HG03354 (cell line): ENCODE measurements at regions not wholly inside any gene's neighbourhood (a gene's known extent, or its start where the extent isn't known, plus 50 kb on each side); places are given as distances from the start of the nearest gene placed in this dataset.
"Not testable (repeated sequence)": the region's sequence is repeated elsewhere in the genome, so short reads cannot be mapped to it uniquely, and the experiment has no call there.

Experiments
- ATAC-seq: cut with Tn5 transposase; IDR thresholded peaks from one replicate; pipeline ENCODE4 v1.9.1; 2021; ENCODE audit warnings: mild to moderate bottlenecking; ENCODE audit not compliant: unreplicated experiment, poor library complexity, severe bottlenecking

GRCh38 chr7:10465536-10465935, 508.1 kb upstream of the PHF14 start:
- ATAC-seq, result not testable (repeated sequence)

- ATAC-seq, result no peak
These were observed 504.8 kb upstream of the PHF14 start for GRCh38 chr7:10468908-10469307.

DNA sequence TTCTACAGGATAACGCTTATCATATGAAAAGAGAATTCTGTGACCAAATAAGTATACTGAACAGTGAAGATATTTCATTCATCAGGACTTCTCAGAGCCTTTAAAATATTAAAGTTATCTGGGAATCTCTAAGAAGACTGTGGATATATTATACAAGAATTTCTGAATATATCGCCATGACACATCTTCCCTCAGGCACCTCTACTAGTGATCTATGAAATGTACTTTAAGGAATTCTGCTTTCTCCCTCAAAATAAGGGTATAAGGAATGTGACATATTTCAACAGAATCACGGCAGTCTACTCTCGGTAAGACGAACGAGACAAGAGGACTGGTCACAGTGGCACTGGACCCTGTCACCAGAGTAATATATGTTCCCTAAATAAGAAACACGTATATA, 504.2 kb upstream of the PHF14 start:
- ATAC-seq, result no peak

DNA sequence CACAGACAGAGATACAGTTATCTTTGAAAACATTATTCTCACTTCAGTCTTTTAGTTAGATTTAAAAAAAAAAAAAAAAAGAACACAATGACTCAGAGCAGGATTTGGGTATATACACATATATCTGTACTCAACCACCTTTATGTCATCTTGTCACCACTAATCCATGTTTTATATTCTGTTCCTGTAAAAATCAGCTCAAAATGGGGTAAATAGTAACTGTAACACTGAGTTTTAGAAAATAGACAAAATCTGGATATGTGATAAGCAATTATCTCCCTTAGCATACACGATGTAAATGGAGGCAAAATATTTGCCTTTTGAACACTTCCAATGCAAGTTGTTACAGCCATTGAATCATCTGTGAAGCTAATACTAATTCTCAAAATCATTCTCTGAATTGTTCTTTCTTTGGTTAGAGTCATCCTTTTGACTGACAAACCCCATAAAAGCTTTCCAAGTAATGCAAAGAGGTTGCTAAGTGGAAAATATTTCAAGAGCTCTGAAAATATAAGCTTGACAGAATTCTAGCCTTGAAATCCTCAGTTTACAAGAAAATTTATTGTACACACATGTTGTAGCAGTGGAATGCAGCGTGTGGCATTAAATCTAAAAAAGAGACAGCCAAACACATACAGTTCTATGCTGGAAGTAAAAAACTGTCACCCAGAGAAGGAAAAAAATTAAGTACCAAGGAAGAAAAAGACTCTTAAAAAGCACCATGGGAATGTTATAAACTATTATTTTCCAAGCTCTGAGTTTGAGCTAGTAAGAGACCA, 502.2 kb upstream of the PHF14 start:
- no peak for ATAC-seq

DNA sequence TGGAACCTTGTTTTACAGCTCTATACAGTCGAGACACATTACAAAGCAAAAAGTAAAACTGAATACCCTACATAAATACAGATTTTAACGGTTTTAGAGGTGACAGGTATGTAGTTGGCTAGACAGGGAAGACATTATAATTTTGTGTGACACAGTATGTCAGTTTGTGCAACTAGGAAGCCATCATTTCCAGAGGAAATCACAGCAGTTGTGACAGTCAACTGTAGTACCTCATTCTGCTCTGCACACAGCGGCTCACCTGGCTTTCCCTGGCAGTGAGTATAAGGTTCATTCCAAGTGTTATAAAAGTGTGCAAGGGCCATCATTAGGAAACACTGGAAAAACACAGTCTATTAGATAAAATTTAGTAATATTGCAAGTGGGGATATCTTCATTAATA, 501.6 kb upstream of the PHF14 start:
- ATAC-seq, result no peak

GRCh38 chr7:10473569-10473968, 500.1 kb upstream of the PHF14 start:
- no peak for ATAC-seq

- ATAC-seq, result no peak
These were observed 499.6 kb upstream of the PHF14 start for GRCh38 chr7:10474048-10474447.

GRCh38 chr7:10475940-10476641, 497.6 kb upstream of the PHF14 start:
- ATAC-seq, result no peak

DNA sequence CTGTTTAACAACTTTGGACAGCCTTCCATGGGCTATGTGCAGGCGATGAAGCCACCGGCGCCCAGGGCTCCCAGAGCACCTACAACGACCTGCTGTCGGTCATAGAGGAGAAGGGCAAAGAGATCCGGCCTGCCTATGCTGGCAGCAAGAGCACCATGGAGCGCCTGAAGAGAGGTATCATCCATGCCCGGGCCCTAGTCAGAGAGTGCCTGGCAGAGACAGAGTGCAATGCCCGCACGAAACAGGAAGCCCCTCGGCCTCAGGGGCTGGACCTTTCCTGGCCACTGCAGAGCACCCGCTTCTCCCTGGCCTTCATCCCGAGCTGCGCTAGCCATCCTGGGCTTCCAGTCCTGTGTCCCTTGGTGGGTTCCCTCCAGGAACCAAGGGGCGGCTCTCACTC, 497.0 kb upstream of the PHF14 start:
- ATAC-seq, result no peak

GRCh38 chr7:10483671-10484070, 490.0 kb upstream of the PHF14 start:
- ATAC-seq, result no peak

- ATAC-seq, result no peak
These were observed 488.9 kb upstream of the PHF14 start for GRCh38 chr7:10484767-10485166.

DNA sequence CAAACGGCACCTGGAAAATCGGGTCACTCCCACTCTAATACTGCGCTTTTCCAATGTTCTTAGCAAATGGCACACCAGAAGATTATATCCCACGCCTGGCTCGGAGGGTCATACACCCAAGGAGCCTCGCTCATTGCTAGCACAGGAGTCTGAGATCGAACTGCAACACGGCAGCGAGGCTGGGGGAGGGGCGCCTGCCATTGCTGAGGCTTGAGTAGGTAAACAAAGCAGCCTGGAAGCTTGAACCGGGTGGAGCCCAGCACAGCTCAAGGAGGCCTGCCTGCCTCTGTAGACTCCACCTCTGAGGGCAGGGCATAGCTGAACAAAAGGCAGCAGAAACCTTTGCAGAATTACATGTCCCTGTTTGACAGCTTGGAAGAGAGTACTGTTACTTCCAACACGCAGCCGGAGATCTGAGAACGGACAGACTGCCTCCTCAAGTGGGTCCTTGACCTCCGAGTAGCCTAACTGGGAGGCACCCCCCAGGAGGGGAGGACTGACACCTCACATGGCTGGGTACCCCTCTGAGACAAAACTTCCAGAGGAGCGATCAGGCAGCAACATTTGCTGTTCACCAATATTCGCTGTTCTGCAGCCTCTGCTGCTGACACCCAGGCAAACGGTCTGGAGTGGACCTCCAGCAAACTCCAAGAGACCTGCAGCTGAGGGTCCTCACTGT, 472.3 kb upstream of the PHF14 start:
- not testable (repeated sequence) for ATAC-seq

DNA sequence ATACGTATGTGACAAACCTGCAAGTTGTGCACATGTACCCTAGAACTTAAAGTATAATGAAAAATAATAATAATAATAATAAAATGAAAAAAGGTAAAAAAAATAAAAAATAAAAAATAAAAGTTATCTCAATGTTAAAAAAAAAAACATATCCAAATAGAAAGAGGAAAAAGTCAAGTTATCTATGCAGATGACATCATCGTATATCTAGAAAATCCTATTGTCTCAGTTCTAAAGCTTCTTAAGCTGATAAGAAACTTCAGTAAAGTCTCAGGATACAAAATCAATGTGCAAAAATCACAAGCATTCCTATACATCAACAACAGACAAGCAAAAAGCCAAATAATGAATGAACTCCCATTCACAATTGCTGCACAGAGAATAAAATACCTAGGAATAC, 466.6 kb upstream of the PHF14 start:
- no peak for ATAC-seq

DNA sequence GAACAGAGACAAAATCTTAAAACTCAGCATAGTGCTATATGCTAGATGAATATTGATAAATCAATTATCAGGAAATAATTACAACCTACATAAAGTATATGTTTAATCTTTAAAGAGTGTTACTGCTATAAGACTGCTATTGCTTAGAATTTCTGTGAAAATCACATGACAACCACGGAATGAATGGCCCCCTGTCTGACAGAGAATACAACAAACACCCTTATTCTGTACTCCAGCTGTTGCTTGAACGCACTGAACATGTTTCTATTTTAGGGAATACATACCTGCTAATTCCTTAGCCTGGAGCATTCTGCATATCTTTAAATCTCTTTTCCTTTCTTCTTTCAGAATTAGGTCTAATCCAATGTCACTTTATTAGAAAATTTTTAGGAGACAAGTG, 452.4 kb upstream of the PHF14 start:
- no peak for ATAC-seq

DNA sequence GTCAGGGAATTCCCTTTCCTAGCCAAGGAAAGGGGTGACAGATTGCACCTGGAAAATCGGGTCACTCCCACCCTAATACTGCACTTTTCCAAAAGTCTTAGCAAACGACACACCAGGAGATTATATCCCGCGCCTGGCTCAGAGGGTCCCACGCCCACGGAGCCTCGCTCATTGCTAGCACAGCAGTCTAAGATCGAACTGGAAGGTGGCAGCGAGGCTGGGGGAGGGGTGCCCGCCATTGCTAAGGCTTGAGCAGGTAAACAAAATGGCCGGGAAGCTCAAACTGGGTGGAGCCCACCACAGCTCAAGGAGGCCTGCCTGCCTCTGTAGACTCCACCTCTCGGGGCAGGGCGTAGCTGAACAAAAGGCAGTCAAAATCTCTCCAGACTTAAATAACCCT, 440.2 kb upstream of the PHF14 start:
- not testable (repeated sequence) for ATAC-seq

DNA sequence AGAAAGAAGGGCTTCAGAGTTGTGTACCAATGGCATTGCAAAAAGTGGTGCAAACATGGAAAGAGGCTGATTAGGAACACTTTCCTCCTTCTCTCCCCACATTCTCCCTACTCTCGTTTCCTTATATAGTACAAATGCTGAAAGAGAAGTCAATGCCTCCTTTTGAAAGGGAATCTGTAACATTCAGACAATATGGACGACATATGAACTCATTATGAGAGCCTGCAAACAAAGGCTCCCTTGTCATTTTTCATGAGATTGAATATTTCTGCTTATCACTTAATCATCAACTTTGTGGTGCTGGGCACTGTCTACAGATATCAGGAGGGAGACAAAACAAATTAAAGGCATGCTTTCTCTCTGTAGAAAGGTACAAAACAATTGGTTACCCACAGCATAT, 437.1 kb upstream of the PHF14 start:
- no peak for ATAC-seq

GRCh38 chr7:10537764-10538163, 435.9 kb upstream of the PHF14 start:
- no peak for ATAC-seq

DNA sequence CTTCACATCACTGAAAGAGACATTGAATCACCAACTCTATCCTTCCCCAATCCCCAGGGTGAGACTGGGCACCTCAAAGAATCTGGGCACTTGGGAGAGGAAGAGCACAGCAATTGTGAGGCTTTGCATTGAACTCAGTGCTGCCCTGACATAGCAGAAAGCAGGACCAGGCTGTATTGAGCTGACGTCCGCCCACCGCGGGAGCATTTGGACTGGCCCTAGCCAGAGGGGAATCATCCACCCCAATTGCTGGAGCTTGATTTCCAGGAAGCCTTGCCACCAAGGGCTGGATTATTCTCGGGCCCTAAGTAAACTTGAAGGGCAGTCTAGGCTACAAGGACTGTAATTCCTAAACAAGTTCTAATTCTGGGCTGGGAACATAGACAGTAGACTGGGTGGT, 416.3 kb upstream of the PHF14 start:
- no peak for ATAC-seq

DNA sequence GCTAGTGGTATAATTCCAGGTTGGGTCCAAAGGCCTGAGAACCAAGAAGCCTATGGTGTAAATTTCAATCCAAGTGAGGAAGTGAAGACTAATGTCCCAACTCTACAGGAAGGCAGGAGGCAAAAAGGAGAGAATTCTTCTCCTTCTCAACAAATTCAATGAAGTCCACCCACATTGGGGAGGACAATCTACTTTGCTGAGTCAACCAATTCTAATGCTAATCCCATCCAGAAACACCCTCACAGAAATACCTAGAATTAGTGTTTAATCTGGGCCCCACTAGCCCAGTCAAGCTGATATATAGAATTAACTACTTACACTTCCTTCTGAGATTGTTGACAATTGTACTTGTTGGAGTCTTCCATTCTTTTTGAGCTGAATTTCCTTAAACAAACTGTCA, 413.2 kb upstream of the PHF14 start:
- ATAC-seq, result no peak

DNA sequence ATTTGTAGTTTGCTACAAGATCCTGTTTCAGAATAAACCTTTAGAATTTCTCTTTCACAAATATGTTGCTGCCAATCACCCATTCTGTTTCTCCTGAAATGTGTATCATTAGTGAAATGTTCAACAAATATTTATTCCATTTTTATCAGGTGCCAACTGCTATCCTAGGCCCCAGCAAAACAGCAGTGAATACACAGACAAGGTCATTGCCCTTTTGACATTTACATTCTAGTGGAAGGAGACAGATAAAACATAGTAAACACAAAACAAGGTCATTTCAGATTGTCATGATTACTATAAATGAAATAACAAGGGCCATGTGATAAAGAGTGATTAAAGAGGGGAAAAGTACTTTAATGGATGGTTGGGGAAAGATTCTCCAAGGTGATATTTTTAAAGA, 404.8 kb upstream of the PHF14 start:
- no peak for ATAC-seq

DNA sequence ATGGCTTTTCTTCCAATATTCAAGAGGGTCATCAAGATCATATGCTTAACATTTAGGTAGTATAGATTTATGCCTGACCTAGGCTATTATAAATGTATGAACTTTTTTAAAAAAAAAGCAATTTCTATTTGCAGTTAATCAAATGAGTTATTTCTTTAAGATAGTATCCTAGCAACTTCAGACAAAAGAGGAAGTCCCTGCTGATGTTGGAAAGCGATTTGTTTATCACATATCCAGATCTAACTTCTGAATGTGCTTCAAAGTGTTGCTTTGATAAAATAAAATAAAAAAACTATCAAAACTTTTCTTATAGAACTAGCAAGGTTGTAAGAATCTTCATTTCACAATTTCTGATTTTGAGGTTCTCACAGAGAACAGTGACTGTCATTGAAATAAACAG, 401.9 kb upstream of the PHF14 start:
- no peak for ATAC-seq
